HG03520 (cell line): ENCODE measurements at regions not wholly inside any gene's neighbourhood (a gene's known extent, or its start where the extent isn't known, plus 50 kb on each side); places are given as distances from the start of the nearest gene placed in this dataset.
A peak's percentile ranks its signal among the peaks of the same experiment; 100 is the strongest.
"Not testable (repeated sequence)": the region's sequence is repeated elsewhere in the genome, so short reads cannot be mapped to it uniquely, and the experiment has no call there.

Experiments
- ATAC-seq: cut with Tn5 transposase; IDR thresholded peaks from one replicate; pipeline ENCODE4 v1.9.1; 2021; ENCODE audit warnings: mild to moderate bottlenecking, moderate library complexity; ENCODE audit not compliant: unreplicated experiment

DNA sequence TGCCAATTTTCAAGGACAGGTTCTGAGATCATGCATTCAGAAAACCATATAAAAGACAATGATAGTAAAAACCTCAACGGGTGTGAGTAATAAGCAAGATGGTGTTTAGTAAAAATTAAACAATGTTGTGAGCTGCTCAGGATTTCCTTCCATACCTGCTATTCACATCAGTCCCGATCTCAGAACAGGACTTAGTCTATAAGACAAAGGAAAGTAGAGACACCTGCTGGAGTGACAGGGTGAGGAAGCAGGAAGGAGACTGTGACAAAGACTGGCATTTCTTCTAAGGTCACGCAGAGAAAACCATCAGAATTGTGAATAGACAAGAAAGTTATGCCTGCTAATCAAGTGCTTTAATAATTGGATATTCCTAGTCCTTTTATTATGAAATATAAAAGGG, 648.0 kb downstream of the DACH1 start:
- no peak for ATAC-seq

- ATAC-seq = no peak
These were observed 649.2 kb downstream of the DACH1 start for GRCh38 chr13:71217827-71218226.

DNA sequence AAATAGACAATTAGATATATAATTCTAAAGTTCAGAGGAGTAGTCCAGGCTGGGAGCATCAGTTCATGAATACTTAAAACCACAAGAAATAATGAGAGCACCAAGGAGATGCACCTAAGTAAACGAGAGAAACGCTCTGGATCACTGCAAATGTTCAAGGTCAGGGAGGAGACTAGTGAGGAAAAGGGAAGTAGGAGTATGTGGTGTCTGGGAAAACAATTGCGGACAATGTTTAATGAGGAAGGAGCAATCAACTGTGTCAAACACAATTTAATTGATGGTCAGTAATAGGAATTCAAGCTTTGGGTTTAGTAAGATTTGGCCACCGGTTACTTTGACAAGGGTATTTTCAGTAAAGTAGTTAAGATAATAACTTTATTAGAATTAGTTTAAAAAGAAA, 652.2 kb downstream of the DACH1 start:
- ATAC-seq = no peak

DNA sequence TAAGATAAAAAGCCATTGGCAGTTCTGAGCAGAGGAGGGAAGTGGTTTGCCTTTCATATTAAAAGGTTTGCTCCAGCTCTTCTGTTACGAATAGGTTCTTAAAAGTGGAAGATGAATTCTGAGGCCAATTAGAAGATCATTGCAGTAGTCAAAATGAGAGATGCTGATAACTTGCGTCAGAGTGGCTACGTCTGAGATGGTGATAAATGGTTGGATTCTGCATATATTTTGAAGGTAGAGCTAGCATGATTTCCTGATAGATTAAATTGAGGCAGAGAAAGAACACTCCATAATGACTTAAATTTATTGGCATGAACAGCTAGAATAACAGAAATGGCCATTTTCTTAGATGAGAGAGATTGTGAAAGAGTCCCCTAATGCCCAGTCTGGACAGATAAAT, 652.6 kb downstream of the DACH1 start:
- no peak for ATAC-seq

DNA sequence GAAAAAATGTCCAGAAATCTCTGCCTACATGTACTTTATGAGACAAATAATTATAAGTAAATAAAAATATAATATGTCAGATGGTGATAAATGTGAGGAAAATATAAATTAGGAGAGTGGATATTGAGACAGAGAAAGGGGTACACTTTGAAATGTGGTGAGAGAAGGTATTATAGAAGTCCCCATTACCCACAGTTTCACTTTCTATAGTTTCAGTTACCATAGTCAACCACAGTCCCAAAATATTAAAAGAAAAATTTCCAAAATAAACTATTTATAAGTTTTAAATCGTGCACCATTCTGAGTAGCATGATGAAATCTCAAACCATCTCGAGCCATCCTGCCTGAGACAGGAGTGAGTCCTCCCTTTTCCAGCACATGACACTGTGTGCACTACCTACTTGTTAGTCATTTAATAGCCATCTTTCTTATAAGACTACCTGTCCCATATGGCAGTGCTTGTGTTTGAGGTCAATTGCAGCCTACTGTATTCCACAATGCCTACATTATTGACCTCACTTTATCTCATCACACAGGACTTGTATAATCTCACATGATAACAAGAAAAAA, 653.7 kb downstream of the DACH1 start:
- peak; percentile 57 for ATAC-seq

DNA sequence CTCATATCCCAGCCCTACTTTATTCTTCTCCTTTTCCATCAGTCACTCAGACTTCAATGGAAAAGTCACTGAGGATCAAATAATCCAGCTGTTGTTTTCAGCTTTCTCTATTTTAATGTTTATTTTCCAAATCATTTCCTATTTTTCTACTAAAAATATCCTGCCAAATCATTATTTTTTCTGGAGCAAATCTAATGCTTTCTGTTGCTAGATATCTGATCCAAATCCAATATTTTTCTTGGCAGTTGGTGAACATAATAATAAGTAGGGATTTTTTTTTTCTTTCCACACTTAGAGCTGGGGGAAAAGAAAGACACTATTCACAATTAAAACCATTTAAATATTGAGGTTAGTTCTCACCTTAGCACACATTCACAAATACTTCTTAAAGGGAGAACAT, 656.1 kb downstream of the DACH1 start:
- no peak for ATAC-seq

GRCh38 chr13:71209217-71209616, 657.8 kb downstream of the DACH1 start:
- no peak for ATAC-seq

GRCh38 chr13:71184583-71184982, 682.4 kb downstream of the DACH1 start:
- not testable (repeated sequence) for ATAC-seq

DNA sequence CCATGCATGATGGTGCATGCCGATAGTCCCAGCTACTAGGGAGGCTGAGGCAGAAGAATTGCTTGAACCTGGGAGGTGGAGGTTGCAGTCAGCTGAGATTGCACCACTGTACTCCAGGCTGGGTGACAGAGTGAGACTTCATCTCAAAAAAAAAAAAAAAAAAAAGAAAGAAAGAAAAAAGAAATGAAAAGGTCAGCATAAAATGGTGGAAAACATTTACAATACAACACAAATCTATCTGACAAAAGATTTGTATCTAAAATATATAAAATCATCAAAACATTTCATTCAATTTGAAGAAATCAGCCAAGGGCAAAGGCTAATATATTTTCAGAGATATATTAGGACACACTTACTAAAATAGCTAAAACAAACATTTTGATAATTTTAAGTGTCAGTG, 683.7 kb downstream of the DACH1 start:
- ATAC-seq = not testable (repeated sequence)

- ATAC-seq = no peak
These were observed 695.3 kb downstream of the DACH1 start for GRCh38 chr13:71171740-71172139.

DNA sequence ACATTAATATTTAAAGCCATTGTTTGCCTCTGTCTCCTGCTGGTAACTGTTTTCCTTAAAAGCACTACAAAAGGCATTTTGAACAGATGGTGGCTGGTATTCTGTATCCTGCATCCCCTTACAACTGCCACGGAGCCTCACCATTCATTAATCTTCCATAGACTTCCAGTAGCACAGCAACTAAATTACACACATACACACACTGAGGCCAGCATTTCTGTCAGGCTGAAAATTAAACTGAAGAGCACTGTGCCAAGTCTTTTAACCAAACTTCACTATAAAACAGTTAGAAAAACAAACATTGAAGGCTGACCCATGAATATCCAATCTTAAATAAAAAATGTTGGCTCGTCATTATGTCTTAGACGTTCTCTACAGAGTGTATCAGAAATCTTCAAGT, 697.8 kb downstream of the DACH1 start:
- no peak for ATAC-seq

DNA sequence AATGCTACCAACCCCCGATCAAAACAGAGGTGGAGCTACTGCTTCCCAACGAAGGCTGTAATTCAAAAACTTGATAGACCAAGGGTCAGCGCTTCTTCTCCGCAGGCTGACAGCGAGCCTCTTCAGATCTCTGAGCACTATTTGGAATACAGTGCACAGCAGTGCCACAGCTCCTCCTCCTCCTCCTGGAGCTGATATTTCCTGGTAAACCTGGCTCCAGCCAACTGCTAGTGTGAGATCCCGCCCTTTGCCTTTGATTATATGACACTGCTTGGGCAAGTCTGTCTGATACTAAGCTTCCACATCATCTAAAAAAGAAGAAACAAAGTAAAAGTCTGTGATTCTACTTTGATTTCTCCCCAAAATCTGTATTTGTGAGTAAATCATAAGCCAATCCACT, 710.5 kb downstream of the DACH1 start:
- no peak for ATAC-seq

GRCh38 chr13:71149498-71150363, 717.3 kb downstream of the DACH1 start:
- ATAC-seq = no peak

DNA sequence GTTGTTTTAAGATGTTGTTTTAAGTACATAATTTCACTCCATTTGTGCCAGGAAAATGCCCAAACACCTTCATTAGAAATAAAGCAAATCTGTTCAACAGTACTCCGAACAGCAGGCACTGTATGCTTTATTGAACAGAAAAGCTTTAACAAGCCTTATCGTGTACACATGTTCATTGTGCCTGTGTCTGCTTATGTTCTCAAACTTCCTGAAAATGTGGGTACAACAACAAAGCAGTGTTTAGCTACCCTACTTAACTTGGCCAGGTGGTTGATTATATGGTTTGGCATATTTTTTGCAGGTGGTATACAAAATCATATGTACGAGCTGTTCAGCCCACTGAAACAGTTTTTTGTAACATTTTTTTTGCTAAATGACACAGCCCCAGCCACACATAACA, 718.0 kb downstream of the DACH1 start:
- no peak for ATAC-seq

- no peak for ATAC-seq
These were observed 718.6 kb downstream of the DACH1 start for GRCh38 chr13:71148396-71148795.

GRCh38 chr13:71144883-71145282, 722.1 kb downstream of the DACH1 start:
- no peak for ATAC-seq

GRCh38 chr13:71137101-71137500, 729.9 kb downstream of the DACH1 start:
- no peak for ATAC-seq

DNA sequence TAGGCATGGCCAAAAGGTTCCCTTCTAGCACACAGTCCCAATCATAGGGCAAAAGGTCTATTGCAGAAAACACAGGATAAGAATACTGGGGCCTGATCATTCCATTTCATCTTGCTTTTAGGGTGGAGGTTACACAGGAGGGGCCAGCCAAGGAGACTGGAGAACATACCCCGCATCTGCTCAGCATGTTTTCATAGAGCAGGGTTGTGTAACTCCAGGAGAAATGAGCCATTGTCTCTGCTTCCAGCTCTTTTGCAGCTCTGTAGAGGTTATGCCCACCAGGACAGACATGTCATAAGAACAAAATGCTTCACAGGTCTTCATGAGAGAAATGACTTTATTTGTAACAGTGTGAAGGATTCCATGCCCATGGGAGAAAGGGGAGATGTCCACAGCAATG, 742.8 kb downstream of the DACH1 start:
- no peak for ATAC-seq

DNA sequence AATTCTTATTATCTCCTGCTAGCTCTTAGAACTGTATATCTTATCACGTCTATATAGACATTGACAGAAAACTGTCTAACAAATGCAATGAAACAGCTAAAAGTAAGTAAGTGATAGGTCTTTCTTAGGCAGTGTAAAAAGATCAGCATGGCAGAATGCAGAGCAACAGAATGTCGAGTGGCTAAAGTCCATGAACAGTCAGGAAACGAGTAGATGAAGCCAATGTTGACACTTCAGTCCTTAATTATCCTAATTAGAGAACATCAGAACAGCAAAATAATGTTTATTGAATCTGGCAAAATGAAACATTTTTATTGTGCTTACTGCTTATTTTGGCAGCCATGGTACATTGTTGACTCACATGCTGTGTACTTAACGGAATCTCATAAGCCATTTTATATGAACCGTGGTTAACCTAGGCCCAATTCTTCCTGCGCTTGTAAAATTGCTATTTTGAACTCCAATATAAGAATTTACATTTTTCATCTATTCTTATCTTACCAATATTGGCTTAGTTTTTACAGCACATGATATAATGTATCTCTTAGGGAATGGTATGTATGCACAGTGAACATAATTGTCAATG, 748.1 kb downstream of the DACH1 start:
- no peak for ATAC-seq

DNA sequence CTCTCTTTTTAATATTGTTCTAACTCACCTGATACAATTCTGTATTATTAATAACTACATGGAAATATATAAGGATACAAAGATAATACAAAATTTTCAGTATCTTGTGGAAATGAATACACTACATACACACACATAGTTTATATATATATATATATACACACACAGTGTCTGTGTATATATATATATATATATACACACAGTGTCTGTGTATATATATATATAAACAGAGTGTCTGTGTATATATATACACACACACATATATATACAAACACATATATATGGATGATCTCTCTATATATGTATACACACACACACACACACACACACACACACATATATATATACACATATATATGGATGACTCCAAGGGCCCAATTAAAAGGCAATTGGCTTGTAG, 749.1 kb downstream of the DACH1 start:
- no peak for ATAC-seq

- no peak for ATAC-seq
These were observed 751.7 kb downstream of the DACH1 start for GRCh38 chr13:71115301-71115700.

DNA sequence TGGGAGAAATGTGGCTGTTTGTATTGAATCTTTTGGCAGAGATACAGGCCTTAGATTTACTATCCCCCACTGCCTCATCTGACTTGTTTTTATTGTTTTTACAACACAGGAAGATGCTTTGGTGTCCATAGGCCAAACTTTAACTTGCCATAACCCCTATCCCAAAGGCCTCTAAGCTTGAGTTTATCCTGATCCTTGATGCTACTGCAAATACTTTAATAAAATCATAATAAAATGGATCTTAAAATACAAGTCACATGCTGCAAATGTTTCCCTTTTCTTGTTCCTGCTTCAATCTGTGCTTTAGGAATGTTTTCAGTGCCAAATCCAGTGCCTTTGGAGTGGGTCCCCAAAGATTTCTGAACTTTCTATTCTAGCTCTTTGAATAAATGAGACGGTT, 770.6 kb downstream of the DACH1 start:
- ATAC-seq = no peak
